SJCRH30 (cell line): ENCODE measurements at regions not wholly inside any gene's neighbourhood (a gene's known extent, or its start where the extent isn't known, plus 50 kb on each side); places are given as distances from the start of the nearest gene placed in this dataset.
"Not testable (repeated sequence)": the region's sequence is repeated elsewhere in the genome, so short reads cannot be mapped to it uniquely, and the experiment has no call there.

ENCODE experiments used
- DNase-seq, 2 experiments: peaks; one replicate each; pipeline ENCODE4 v3.0.0-alpha.2; 2015 to 2020
- H3K27ac ChIP-seq: fragments of 250-450 bp; sonication (Bioruptor Pico); 2 replicates; pipeline ENCODE4 v1.5.1; 2020; ENCODE audit warnings: mild to moderate bottlenecking, moderate library complexity
- H3K27me3 ChIP-seq: fragments of 250-450 bp; sonication (Bioruptor Pico); 2 replicates; pipeline ENCODE4 v1.5.1; 2020; ENCODE audit warnings: mild to moderate bottlenecking, moderate library complexity
- H3K36me3 ChIP-seq: fragments of 250-450 bp; sonication (Bioruptor Pico); 2 replicates; pipeline ENCODE4 v1.5.1; 2020; ENCODE audit warnings: mild to moderate bottlenecking, moderate library complexity
- H3K4me1 ChIP-seq: fragments of 250-450 bp; sonication (Bioruptor Pico); 2 replicates; pipeline ENCODE4 v1.5.1; 2020; ENCODE audit warnings: mild to moderate bottlenecking, moderate library complexity
- H3K4me3 ChIP-seq: fragments of 250-450 bp; sonication (Bioruptor Pico); 2 replicates; pipeline ENCODE4 v1.5.1; 2020; ENCODE audit warnings: mild to moderate bottlenecking, moderate library complexity
- H3K9me3 ChIP-seq: fragments of 250-450 bp; sonication (Bioruptor Pico); replicated peaks from 2 replicates; pipeline ENCODE4 v1.5.1; 2020; ENCODE audit warnings: mild to moderate bottlenecking, moderate library complexity

DNA sequence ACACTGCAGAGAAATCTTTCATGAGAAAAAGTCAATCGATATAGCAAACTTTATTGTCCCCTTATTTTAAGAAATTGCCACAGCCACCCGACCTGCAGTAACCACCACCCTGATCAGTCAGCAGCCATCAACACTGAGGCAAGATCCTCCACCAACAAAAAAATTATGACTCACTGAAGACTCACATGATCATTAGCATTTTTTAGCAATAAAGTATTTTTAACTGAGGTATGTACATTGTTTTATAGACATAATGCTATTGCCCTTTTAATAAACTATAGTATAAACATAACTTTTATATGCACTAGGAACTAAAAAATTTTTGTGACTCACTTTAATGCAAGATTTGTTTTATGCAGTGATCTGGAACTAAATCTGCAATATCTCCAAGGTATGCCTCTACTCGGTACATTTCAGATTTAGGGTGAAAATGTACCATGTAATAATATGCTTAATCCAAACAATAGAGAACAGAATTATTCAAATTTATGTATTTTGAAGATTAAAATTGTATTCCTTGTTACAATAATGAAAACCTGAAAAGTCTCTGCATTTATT, 79.2 kb upstream of the CEP126 start:
- no peak overlapping the region for H3K27ac ChIP-seq
- H3K4me3 ChIP-seq: no peak overlapping the region
- H3K4me1 ChIP-seq: no peaks in the 10 kb centered on the region
- H3K27me3 ChIP-seq: no peaks in the 10 kb centered on the region
- no peak for DNase-seq
- no peaks in the 10 kb centered on the region for H3K9me3 ChIP-seq
- no peaks in the 10 kb centered on the region for H3K36me3 ChIP-seq

DNA sequence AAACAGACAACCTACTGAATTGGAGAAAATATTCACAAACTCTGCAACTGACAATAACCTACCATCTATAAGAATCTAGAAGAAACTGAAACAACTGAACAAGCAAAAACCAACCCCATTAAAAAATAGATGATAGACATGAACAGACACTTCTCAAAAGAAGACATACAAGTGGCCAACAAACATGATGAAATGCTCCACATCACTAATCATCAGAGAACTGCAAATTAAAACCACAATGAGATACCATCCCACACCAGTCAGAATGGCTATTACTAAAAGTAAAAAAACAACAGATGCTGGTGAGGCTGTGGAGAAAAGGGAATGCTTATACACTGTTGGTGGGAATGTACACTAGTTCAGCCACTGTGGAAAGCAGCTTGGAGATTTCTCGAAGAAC, 84.3 kb upstream of the CEP126 start:
- not testable (repeated sequence) for DNase-seq, H3K27me3 ChIP-seq, H3K9me3 ChIP-seq, H3K36me3 ChIP-seq, H3K4me3 ChIP-seq, H3K4me1 ChIP-seq, H3K27ac ChIP-seq

DNA sequence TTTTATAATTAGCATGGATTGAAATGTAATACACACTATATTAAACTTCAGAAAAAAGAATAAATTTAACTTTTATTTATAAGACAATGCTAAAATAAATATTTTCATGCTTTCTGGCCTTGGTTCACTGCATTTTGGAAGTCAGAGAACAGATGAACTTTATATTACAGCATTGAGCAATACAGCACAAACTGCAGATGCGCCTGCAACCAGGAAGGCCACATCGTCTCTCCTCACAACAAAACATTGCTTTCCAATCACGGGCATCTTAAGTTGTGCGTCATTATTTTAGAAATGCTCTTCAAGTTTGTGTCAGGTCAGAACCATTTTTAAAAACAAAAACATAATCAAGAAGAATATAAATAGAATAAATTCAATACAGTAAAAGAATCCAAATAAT, 89.3 kb upstream of the CEP126 start:
- no peaks in the 10 kb centered on the region for H3K9me3 ChIP-seq
- H3K4me3 ChIP-seq: no peak overlapping the region
- no peak overlapping the region for H3K27ac ChIP-seq
- no peaks in the 10 kb centered on the region for H3K4me1 ChIP-seq
- DNase-seq: no peak
- H3K27me3 ChIP-seq: no peaks in the 10 kb centered on the region
- no peaks in the 10 kb centered on the region for H3K36me3 ChIP-seq

DNA sequence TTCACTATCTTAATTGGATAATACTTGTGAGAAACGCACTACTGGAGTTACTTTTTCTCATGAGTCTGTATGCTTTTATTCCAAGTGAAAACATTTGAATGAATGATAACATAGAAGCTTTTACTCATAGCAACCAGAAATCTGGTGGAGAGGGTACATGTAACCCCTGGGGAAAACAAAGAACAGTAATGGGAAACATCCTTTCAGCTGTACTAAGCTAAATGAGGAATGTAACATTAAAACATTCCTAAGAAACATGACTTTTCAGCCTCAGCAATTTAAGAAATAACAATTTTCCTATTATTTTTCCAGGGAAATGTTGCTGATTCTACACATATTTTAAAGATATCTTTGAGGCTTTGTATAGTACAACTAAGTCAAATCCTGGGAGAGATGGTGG, 97.2 kb upstream of the CEP126 start:
- Histone ChIP-seq H3K4me3 (no peak overlapping the region), H3K36me3 (no peaks in the 10 kb centered on the region), H3K27ac (no peak overlapping the region), H3K4me1 (no peaks in the 10 kb centered on the region), H3K9me3 (no peaks in the 10 kb centered on the region), H3K27me3 (no peaks in the 10 kb centered on the region)
- no peak for DNase-seq

DNA sequence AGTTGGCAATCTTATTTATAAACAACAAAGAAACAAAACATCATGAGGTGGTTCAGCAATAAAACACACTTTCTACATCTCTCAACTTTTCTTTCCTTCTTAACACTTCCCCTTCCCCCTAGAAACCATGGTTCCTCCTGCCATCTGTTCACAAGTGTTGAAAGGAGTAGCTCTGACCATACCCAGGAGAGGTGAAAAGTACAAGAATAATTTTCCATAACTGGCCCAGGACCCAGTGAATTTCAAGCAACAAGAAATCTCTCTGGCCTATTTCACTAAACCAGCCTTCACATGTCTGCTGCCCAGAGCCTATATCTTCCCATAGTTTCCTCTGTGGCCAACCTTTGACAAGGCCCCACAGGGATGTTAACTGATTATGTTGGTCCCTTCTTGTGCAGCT, 98.2 kb upstream of the CEP126 start:
- H3K4me1 ChIP-seq: no peaks in the 10 kb centered on the region
- H3K27ac ChIP-seq: no peak overlapping the region
- no peaks in the 10 kb centered on the region for H3K27me3 ChIP-seq
- no peaks in the 10 kb centered on the region for H3K9me3 ChIP-seq
- no peak overlapping the region for H3K4me3 ChIP-seq
- H3K36me3 ChIP-seq: no peaks in the 10 kb centered on the region
- DNase-seq: no peak

DNA sequence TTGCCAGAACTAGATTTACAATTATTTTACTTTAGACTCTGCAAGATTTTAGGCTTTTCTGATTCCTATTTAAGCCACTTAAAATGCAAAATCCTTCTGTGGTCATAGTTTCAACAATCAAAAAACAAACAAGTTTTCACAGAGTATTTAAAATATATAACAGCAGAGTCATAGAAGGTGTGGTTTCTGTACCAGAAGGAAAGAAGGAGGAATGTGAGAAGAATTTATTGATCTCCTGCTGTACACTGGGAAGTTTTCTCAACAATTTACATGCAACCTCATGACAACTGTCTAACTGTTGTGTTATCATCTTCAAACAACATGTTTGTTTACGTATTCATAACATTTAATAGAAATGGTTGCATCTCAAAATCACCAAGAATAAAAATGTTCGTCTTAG, 102.3 kb upstream of the CEP126 start:
- Histone ChIP-seq H3K27ac (no peak overlapping the region), H3K9me3 (no peaks in the 10 kb centered on the region), H3K36me3 (no peaks in the 10 kb centered on the region), H3K4me3 (no peak overlapping the region), H3K4me1 (no peaks in the 10 kb centered on the region), H3K27me3 (no peaks in the 10 kb centered on the region)
- DNase-seq: no peak

DNA sequence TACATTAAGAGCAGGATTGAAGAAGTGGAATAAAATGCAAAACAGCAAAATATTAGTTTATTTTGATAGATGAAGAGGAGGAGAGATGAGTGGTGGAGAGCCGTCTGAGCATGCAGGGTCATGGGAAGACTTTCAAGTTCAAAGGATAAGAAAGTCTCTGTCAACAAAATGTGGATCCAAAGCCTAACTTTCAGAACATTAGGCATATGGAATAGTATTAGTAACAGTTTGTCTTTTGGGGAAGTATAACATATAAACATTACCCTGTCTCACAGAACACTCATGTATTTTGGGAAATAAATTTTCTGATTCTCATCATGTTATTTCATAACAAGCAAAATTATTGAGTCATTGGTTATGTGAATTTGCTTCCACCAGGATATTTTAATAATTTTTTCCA, 104.3 kb upstream of the CEP126 start:
- no peaks in the 10 kb centered on the region for H3K36me3 ChIP-seq
- H3K9me3 ChIP-seq: no peaks in the 10 kb centered on the region
- no peak overlapping the region for H3K27ac ChIP-seq

DNA sequence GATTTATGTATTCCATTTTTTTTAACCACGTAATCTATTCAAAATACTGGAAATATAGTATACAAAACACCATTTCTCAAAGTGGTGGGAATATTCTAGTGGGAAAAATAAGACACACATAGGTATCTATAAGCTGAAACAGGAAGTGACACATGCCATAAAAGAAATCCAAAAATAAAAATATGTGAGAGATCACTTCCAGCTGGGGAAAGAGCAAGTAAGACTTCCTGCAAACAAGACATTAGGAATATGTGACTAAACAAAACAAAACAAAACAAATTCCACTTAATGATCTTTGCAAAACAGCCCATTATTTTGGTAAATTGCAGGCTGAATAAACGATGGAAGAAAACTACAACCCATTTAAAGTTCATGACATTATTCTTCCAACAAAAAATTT, 107.3 kb upstream of the CEP126 start:
- no peak overlapping the region for H3K4me3 ChIP-seq
- no peak overlapping the region for H3K27ac ChIP-seq
- DNase-seq: no peak
- H3K27me3 ChIP-seq: no peaks in the 10 kb centered on the region
- H3K36me3 ChIP-seq: no peaks in the 10 kb centered on the region
- no peaks in the 10 kb centered on the region for H3K9me3 ChIP-seq
- no peaks in the 10 kb centered on the region for H3K4me1 ChIP-seq

More for the DNA sequence above, 104.3 kb upstream of the CEP126 start:
- H3K4me3 ChIP-seq: no peak overlapping the region
- no peaks in the 10 kb centered on the region for H3K4me1 ChIP-seq
- H3K27me3 ChIP-seq: no peaks in the 10 kb centered on the region
- DNase-seq: no peak

DNA sequence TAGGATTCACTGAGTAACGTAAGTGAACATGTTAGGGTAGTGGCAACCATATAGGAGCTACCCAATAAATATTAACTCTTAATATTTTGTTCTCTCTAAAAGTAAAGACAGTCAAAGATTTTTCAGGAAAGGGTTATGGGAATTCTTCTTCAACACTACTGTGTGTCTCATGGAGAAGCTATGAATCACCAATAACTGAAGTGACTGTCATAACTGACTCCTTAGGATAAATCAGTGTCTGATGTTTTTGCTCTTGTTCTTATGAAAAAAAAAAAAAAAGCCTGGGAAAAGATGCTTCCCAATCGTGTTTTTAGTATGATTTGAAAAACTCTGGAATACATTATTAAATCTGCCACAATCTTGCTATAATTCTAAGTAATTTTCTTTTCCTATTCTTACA, 111.2 kb upstream of the CEP126 start:
- no peak for DNase-seq
- H3K36me3 ChIP-seq: no peaks in the 10 kb centered on the region
- H3K4me1 ChIP-seq: no peaks in the 10 kb centered on the region
- no peaks in the 10 kb centered on the region for H3K9me3 ChIP-seq
- no peak overlapping the region for H3K27ac ChIP-seq
- no peaks in the 10 kb centered on the region for H3K27me3 ChIP-seq
- no peak overlapping the region for H3K4me3 ChIP-seq

DNA sequence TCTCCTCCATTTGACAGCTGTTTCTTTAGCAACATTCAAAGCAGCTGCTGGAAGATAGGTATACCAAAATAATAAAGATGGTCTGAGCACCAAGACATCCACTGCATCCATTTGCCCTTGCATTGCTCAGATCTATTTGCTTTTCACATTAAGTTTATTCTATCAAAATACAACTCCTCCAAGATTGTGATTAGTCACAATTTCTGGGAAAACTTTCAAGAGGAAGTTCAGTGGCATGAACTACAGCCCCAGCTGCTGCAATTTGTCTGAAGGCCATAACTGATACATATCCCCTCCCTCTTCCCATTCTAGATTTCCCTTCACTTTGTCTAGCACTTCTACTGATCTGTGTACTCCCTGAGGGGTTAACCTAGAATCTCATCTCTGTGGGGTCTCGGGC, 117.5 kb upstream of the CEP126 start:
- Histone ChIP-seq H3K27me3 (no peaks in the 10 kb centered on the region), H3K27ac (no peak overlapping the region), H3K9me3 (no peaks in the 10 kb centered on the region), H3K4me3 (no peak overlapping the region), H3K4me1 (no peaks in the 10 kb centered on the region), H3K36me3 (no peaks in the 10 kb centered on the region)
- peak in 1 of 2 experiments; percentile 1 for DNase-seq

DNA sequence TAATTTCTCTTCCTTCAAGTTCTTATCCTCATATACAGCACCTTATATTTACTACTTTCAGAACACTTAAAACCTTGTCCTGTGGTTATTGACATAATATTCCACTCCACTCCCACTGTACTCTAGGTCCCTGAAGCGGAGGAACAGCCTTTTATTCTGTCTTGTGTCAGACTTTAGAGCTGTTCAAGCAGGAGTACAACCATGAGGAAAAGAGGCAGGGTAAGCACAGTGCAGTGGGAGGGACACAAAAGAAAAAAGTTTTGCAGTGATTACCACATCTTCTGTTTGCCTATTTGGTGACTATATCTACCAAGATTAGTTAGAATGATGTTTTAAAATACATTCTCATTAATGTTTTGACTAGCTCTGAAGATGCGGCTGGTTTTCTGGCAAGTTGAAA, 122.0 kb upstream of the CEP126 start:
- no peaks in the 10 kb centered on the region for H3K9me3 ChIP-seq
- no peaks in the 10 kb centered on the region for H3K4me1 ChIP-seq
- no peaks in the 10 kb centered on the region for H3K36me3 ChIP-seq
- H3K4me3 ChIP-seq: no peak overlapping the region
- no peak for DNase-seq
- H3K27ac ChIP-seq: no peak overlapping the region
- no peaks in the 10 kb centered on the region for H3K27me3 ChIP-seq

DNA sequence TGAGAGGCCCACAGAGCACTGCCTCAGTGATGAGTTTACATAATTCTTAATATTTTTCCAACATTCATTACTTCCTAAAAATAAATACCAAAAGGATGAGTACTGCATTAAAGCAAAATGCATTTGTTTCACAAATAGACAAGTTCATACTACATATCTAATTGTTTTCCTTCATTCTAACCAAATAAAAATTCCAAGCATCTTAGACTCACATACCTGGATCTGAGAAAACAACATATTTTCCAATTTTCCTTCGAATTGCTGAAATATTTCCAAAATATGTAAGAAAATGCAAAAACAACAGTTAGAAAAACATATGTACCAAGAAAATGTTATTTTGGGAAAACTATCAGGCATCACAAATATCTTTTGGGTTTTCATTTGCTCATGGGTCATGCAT, 127.9 kb upstream of the CEP126 start:
- no peak for DNase-seq
- H3K9me3 ChIP-seq: no peaks in the 10 kb centered on the region
- no peak overlapping the region for H3K27ac ChIP-seq
- H3K27me3 ChIP-seq: no peaks in the 10 kb centered on the region
- H3K4me1 ChIP-seq: no peaks in the 10 kb centered on the region
- no peaks in the 10 kb centered on the region for H3K36me3 ChIP-seq
- H3K4me3 ChIP-seq: no peak overlapping the region

DNA sequence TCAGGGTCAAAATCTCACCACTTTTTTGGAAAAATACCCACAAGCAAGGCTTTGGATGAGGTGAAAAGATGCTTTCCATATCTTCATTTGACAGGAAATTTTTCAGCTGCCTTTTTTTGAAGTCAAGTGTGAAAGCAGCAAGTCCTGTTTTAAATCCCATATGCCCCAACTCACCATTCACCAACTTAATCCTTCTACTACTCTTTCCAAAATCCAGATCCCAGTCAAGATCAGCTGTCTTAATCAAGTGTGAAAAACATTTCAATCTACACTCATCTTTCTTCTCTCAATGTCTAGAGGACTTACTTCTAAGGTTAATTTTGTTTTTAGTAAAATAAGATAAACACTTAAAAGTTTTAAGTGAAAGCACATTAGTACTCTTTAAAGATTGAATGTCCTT, 128.4 kb upstream of the CEP126 start:
- Histone ChIP-seq H3K4me3 (no peak overlapping the region), H3K27me3 (no peaks in the 10 kb centered on the region), H3K4me1 (no peaks in the 10 kb centered on the region), H3K36me3 (no peaks in the 10 kb centered on the region), H3K27ac (no peak overlapping the region), H3K9me3 (no peaks in the 10 kb centered on the region)
- DNase-seq: no peak

DNA sequence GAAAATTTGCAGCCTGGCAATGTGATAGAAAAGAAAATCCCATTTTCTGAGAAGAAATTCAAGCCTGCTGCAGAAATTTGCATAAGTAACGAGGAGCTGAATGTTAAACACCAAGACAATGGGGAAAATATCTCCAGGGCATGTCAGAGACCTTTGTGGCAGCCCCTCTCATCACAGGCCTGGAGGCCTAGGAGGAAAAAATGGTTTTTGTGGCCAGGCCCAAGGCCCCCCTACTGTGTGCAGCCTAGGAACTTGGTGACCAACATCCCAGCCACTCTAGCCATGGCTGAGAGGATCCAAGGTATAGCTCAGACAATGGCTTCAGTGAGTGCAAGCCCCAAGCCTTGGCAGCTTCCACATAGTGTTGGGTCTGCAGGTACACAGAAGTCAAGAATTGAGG, 135.6 kb upstream of the CEP126 start:
- not testable (repeated sequence) for H3K27ac ChIP-seq, H3K9me3 ChIP-seq, H3K4me3 ChIP-seq, H3K36me3 ChIP-seq, H3K27me3 ChIP-seq, H3K4me1 ChIP-seq, DNase-seq

DNA sequence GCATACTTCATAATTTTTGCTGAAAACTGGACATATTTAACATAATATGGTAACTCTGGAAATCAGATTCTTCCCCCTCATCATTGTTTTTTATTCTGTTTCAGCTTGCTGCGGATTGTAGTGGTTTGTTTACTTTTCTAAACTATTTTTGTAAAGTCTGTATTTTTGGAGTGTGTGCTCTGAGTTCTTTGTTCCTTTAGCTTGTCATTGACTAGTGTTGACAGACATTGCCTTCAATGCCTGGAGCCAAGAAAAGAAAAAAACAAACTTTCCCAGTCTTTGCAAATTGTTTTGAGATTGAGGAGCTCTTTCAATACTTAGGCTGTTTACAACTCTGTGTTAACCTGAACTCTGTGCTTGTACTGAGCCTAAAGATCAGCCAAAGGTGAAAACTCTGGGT, 137.3 kb upstream of the CEP126 start:
- Histone ChIP-seq H3K4me3 (no peak overlapping the region), H3K4me1 (no peaks in the 10 kb centered on the region), H3K9me3 (no peaks in the 10 kb centered on the region), H3K27me3 (no peaks in the 10 kb centered on the region), H3K36me3 (no peaks in the 10 kb centered on the region), H3K27ac (no peak overlapping the region)
- no peak for DNase-seq

DNA sequence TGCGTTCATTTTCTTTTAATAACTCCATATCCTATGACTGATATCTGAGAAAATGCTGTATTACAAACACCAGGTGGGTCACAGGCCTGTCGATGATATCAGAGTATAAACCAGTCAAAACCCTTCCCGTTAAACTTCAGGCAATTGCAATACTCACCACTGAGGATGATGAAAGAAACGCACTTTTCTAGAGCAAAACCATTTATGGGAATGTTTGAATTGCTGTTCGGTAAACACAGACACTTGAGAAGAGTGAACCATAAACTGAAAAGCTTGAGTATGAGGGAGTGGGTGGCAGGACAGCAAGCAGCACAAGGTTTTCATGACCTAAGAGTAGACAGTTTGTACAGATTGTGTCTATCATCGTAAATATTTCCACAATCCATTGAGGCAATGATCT, 139.8 kb upstream of the CEP126 start:
- Histone ChIP-seq H3K27me3 (no peaks in the 10 kb centered on the region), H3K4me1 (no peaks in the 10 kb centered on the region), H3K27ac (no peak overlapping the region), H3K9me3 (no peaks in the 10 kb centered on the region), H3K36me3 (no peaks in the 10 kb centered on the region), H3K4me3 (no peak overlapping the region)
- no peak for DNase-seq

DNA sequence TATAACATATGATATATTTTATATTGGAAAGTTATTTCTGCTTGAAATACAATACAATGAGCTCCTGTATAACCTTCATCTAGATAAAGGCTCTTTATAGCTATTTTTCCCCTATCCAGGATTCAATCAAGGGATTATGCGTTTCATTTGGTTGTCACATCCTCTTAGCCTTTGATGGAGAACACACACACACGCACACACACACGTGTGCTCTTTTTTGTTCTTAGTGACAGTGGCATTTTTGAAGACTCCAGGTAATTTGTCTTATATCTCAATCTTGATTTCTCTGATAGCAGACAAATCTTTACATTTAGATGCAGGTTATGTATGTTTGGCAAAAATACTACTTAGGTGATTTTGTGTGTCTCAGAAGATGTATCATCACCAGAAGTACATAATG, 144.2 kb upstream of the CEP126 start:
- no peaks in the 10 kb centered on the region for H3K9me3 ChIP-seq
- H3K4me3 ChIP-seq: no peak overlapping the region
- H3K27ac ChIP-seq: no peak overlapping the region
- H3K27me3 ChIP-seq: no peaks in the 10 kb centered on the region
- DNase-seq: no peak
- H3K4me1 ChIP-seq: no peaks in the 10 kb centered on the region
- H3K36me3 ChIP-seq: no peaks in the 10 kb centered on the region
